ENCODE measurements at regions not wholly inside any gene's neighbourhood (a gene's known extent, or its start where the extent isn't known, plus 50 kb on each side); places are given as distances from the start of the nearest gene placed in this dataset.

DNA sequence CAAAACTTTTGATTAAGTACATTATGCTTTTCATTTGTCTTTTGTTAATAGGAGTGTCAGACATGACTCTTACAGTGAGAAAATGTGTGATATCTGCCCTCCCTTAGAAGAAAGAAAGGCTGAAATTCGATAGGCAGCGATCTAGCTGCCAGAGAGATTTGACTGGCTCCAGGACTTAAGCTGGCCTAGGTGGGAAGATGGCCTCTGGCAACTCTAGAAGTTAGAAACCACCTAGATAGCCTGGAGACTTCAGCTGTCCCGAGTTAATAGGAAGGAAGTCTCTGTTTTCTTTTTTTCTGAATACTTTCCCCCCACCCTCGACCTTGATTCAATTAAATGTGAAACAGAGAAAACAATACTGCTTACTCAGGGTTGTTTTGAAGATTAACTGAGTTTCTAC lies 1194.7 kb upstream of the CRIM1 start:
- Histone ChIP-seq H3K27me3 (ENCODE audit: control insufficient read depth, low read length) (no peaks in the 10 kb centered on the region), H3K79me2 (ENCODE audit: control insufficient read depth, low read length) (no peaks in the 10 kb centered on the region), H3K27ac (ENCODE audit: low read depth, low read length) (no peak overlapping the region), H4K20me1 (ENCODE audit: control insufficient read depth, insufficient read depth, low read depth, low read length) (no peaks in the 10 kb centered on the region), H3K4me3 (ENCODE audit: low read length) (no peak overlapping the region), H3K36me3 (ENCODE audit: control insufficient read depth, low read length) (no peaks in the 10 kb centered on the region), H3K9me2 (replicated peaks; ENCODE audit: control insufficient read depth, low read length) (no peaks in the 10 kb centered on the region), H3K9me3 (ENCODE audit: control insufficient read depth, insufficient read depth, low read length) (no peaks in the 10 kb centered on the region), H3F3A (ENCODE audit: control insufficient read depth, insufficient read depth) (no peaks in the 10 kb centered on the region), H3K4me1 (ENCODE audit: control insufficient read depth, low read length) (no peaks in the 10 kb centered on the region), H3K4me2 (ENCODE audit: low read length) (no peak overlapping the region)
- TF ChIP-seq, protein P1, sequence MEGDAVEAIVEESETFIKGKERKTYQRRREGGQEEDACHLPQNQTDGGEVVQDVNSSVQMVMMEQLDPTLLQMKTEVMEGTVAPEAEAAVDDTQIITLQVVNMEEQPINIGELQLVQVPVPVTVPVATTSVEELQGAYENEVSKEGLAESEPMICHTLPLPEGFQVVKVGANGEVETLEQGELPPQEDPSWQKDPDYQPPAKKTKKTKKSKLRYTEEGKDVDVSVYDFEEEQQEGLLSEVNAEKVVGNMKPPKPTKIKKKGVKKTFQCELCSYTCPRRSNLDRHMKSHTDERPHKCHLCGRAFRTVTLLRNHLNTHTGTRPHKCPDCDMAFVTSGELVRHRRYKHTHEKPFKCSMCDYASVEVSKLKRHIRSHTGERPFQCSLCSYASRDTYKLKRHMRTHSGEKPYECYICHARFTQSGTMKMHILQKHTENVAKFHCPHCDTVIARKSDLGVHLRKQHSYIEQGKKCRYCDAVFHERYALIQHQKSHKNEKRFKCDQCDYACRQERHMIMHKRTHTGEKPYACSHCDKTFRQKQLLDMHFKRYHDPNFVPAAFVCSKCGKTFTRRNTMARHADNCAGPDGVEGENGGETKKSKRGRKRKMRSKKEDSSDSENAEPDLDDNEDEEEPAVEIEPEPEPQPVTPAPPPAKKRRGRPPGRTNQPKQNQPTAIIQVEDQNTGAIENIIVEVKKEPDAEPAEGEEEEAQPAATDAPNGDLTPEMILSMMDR (IDR thresholded peaks at IDR 0.05; ENCODE audit: low read depth, low read length, poor library complexity, severe bottlenecking) = no peak
- no peak for TF ChIP-seq EZH2phosphoT487 (IDR thresholded peaks at IDR 0.05; ENCODE audit: borderline replicate concordance, low read length)

GRCh38 chr2:35125871-35126270 lies 1229.7 kb upstream of the CRIM1 start:
- Histone ChIP-seq H3K4me1 (ENCODE audit: control insufficient read depth, low read length) (no peaks in the 10 kb centered on the region), H3K9me2 (replicated peaks; ENCODE audit: control insufficient read depth, low read length) (no peaks in the 10 kb centered on the region), H3K4me3 (ENCODE audit: low read length) (no peak overlapping the region), H4K20me1 (ENCODE audit: control insufficient read depth, insufficient read depth, low read depth, low read length) (no peaks in the 10 kb centered on the region), H3K9me3 (ENCODE audit: control insufficient read depth, insufficient read depth, low read length) (no peaks in the 10 kb centered on the region; the same call in 1 of the 2 replicates), H3K36me3 (ENCODE audit: control insufficient read depth, low read length) (no peaks in the 10 kb centered on the region), H3K27me3 (ENCODE audit: control insufficient read depth, low read length) (no peaks in the 10 kb centered on the region), H3K4me2 (ENCODE audit: low read length) (no peak overlapping the region), H3K79me2 (ENCODE audit: control insufficient read depth, low read length) (no peaks in the 10 kb centered on the region), H3F3A (ENCODE audit: control insufficient read depth, insufficient read depth) (no peaks in the 10 kb centered on the region), H3K27ac (ENCODE audit: low read depth, low read length) (no peak overlapping the region)
- no peak for TF ChIP-seq EZH2phosphoT487 (IDR thresholded peaks at IDR 0.05; ENCODE audit: borderline replicate concordance, low read length)
- TF ChIP-seq, protein P1 (IDR thresholded peaks at IDR 0.05; ENCODE audit: low read depth, low read length, poor library complexity, severe bottlenecking) = no peak

- no peak overlapping the region for H3K27ac ChIP-seq (ENCODE audit: low read depth, low read length)
- H4K20me1 ChIP-seq (ENCODE audit: control insufficient read depth, insufficient read depth, low read depth, low read length) = no peaks in the 10 kb centered on the region
- no peaks in the 10 kb centered on the region for H3K4me1 ChIP-seq (ENCODE audit: control insufficient read depth, low read length)
- H3K4me3 ChIP-seq (ENCODE audit: low read length) = no peak overlapping the region
- H3K9me2 ChIP-seq (replicated peaks; ENCODE audit: control insufficient read depth, low read length) = no peaks in the 10 kb centered on the region
- H3F3A ChIP-seq (ENCODE audit: control insufficient read depth, insufficient read depth) = no peaks in the 10 kb centered on the region
- H3K36me3 ChIP-seq (ENCODE audit: control insufficient read depth, low read length) = no peaks in the 10 kb centered on the region
- TF ChIP-seq, protein P1 (IDR thresholded peaks at IDR 0.05; ENCODE audit: low read depth, low read length, poor library complexity, severe bottlenecking) = no peak
- no peak for TF ChIP-seq EZH2phosphoT487 (IDR thresholded peaks at IDR 0.05; ENCODE audit: borderline replicate concordance, low read length)
- H3K27me3 ChIP-seq (ENCODE audit: control insufficient read depth, low read length) = no peaks in the 10 kb centered on the region
- H3K4me2 ChIP-seq (ENCODE audit: low read length) = no peak overlapping the region
- H3K9me3 ChIP-seq (ENCODE audit: control insufficient read depth, insufficient read depth, low read length) = no peaks in the 10 kb centered on the region; the same call in 1 of the 2 replicates
- no peaks in the 10 kb centered on the region for H3K79me2 ChIP-seq (ENCODE audit: control insufficient read depth, low read length)
These were observed 1230.3 kb upstream of the CRIM1 start for GRCh38 chr2:35125278-35125677.

GRCh38 chr2:35116151-35116550 lies 1239.4 kb upstream of the CRIM1 start:
- no peak overlapping the region for H3K27ac ChIP-seq (ENCODE audit: low read depth, low read length)
- no peaks in the 10 kb centered on the region for H3K9me3 ChIP-seq (ENCODE audit: control insufficient read depth, insufficient read depth, low read length)
- H3F3A ChIP-seq (ENCODE audit: control insufficient read depth, insufficient read depth) = no peaks in the 10 kb centered on the region

More at GRCh38 chr2:35116151-35116550, 1239.4 kb upstream of the CRIM1 start:
- no peaks in the 10 kb centered on the region for H3K9me2 ChIP-seq (replicated peaks; ENCODE audit: control insufficient read depth, low read length)
- no peaks in the 10 kb centered on the region for H4K20me1 ChIP-seq (ENCODE audit: control insufficient read depth, insufficient read depth, low read depth, low read length)
- no peaks in the 10 kb centered on the region for H3K27me3 ChIP-seq (ENCODE audit: control insufficient read depth, low read length)
- no peaks in the 10 kb centered on the region for H3K4me1 ChIP-seq (ENCODE audit: control insufficient read depth, low read length)
- H3K4me2 ChIP-seq (ENCODE audit: low read length) = no peak overlapping the region
- H3K79me2 ChIP-seq (ENCODE audit: control insufficient read depth, low read length) = no peaks in the 10 kb centered on the region
- H3K4me3 ChIP-seq (ENCODE audit: low read length) = no peak overlapping the region
- H3K36me3 ChIP-seq (ENCODE audit: control insufficient read depth, low read length) = no peaks in the 10 kb centered on the region
- no peak for TF ChIP-seq EZH2phosphoT487 (IDR thresholded peaks at IDR 0.05; ENCODE audit: borderline replicate concordance, low read length)
- TF ChIP-seq, protein P1 (IDR thresholded peaks at IDR 0.05; ENCODE audit: low read depth, low read length, poor library complexity, severe bottlenecking) = no peak
